ENCODE measurements at regions not wholly inside any gene's neighbourhood (a gene's known extent, or its start where the extent isn't known, plus 50 kb on each side); places are given as distances from the start of the nearest gene placed in this dataset.

DNA sequence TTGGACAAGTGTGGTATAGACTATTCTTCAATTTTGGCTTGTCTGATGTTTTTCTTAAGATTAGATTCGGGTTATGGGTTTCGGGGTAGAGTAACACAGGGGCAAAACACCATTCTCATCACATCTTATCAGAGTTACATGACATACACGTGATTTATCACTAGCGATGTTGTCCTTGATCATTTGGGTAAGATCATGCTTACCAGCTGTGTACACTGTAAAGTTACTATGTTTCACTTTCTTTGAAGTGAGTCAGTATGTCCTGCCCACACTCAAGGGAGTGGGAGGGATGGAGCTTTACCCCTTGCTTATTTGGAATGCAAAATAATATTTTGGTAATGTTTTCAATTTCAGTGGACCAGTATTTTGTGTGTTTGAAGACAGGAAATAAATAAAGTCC is 101.8 kb upstream of the TAF11L2 start:
- ATAC-seq (no peak), FAIRE-seq (no peak), DNase-seq (ENCODE audit: extremely low read depth in 1 of 4, low spot score in 3 of 4) (no peak)
- no peak overlapping the region for H3K27ac ChIP-seq (ENCODE audit: extremely low read depth, low read depth, low read length)
- H3K9me3 ChIP-seq (replicated peaks; ENCODE audit: control insufficient read depth, insufficient read depth, low read depth, low read length): no peaks in the 10 kb centered on the region
- ChIA-PET CTCF (ENCODE audit: low intra/inter-chr PET ratio) (no interaction called here), POLR2A (no interaction called here)
- in situ Hi-C loops (cut with MboI) (loop anchor here (25.0 kb wide), 1 partner anchor 1516 kb away; no protein-coding TSS in a partner anchor), intact Hi-C loops (cut with micrococcal nuclease) (no loop called here)
- 8% methylated on average over 4 of the region's 4 CpGs for WGBS (ENCODE audit: insufficient coverage, low coverage, missing lambda C conversion rate)
- H3K4me1 ChIP-seq (replicated peaks in 1 of 2; ENCODE audit: control insufficient read depth in 2 of 2, insufficient read depth in 2 of 2, low read length in 2 of 2): peaks cover 0 to 11% of the 10 kb centered on the region in 2 experiments; a peak in 2 of 5 replicates
- no peaks in the 10 kb centered on the region for H4K20me1 ChIP-seq (replicated peaks; ENCODE audit: control insufficient read depth, insufficient read depth, low read length)
- H2AFZ ChIP-seq (ENCODE audit: low read depth, low read length): no peak overlapping the region
- H3K9ac ChIP-seq (ENCODE audit: insufficient read depth in 1 of 2, low read depth in 2 of 2, low read length in 2 of 2): no peak overlapping the region
- H3K4me2 ChIP-seq (ENCODE audit: insufficient read depth, low read length): no peak overlapping the region
- no peaks in the 10 kb centered on the region for H3K9me1 ChIP-seq (ENCODE audit: control insufficient read depth, insufficient read depth, low read length)
- H3K27me3 ChIP-seq (ENCODE audit: control insufficient read depth in 2 of 2, insufficient read depth in 2 of 2, low read length in 2 of 2): no peaks in the 10 kb centered on the region; a peak in 1 of 5 replicates
- no TSS peak for BruUV-seq (replicated peaks)
- no peak overlapping the region for H3K4me3 ChIP-seq
- no peaks in the 10 kb centered on the region for H3K79me2 ChIP-seq (ENCODE audit: control insufficient read depth, insufficient read depth, low read length)
- H3K36me3 ChIP-seq (ENCODE audit: control insufficient read depth, insufficient read depth, low read length): no peaks in the 10 kb centered on the region
- no peak for TF ChIP-seq DACH1 (IDR thresholded peaks at IDR 0.05; ENCODE audit: partially characterized antibody)
- no peak for TF ChIP-seq ZNF589 (CRISPR knock-in tag; IDR thresholded peaks at IDR 0.05; ENCODE audit: low read depth)
- no peak for TF ChIP-seq FOXJ2 (tag; IDR thresholded peaks at IDR 0.05)
- no peak for TF ChIP-seq ZNF583 (CRISPR knock-in tag; IDR thresholded peaks at IDR 0.05)
- TF ChIP-seq, protein P1, sequence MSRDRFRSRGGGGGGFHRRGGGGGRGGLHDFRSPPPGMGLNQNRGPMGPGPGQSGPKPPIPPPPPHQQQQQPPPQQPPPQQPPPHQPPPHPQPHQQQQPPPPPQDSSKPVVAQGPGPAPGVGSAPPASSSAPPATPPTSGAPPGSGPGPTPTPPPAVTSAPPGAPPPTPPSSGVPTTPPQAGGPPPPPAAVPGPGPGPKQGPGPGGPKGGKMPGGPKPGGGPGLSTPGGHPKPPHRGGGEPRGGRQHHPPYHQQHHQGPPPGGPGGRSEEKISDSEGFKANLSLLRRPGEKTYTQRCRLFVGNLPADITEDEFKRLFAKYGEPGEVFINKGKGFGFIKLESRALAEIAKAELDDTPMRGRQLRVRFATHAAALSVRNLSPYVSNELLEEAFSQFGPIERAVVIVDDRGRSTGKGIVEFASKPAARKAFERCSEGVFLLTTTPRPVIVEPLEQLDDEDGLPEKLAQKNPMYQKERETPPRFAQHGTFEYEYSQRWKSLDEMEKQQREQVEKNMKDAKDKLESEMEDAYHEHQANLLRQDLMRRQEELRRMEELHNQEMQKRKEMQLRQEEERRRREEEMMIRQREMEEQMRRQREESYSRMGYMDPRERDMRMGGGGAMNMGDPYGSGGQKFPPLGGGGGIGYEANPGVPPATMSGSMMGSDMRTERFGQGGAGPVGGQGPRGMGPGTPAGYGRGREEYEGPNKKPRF (IDR thresholded peaks at IDR 0.05; ENCODE audit: low read depth, low read length): no peak
- TF ChIP-seq ELK1 (CRISPR knock-in tag; IDR thresholded peaks at IDR 0.05): no peak
- no peak for TF ChIP-seq TSC22D4 (tag; IDR thresholded peaks at IDR 0.05)
- no peak for TF ChIP-seq AFF1 (IDR thresholded peaks at IDR 0.05; ENCODE audit: low read depth in 1 of 2, partially characterized antibody in 2 of 2)
- TF ChIP-seq ZNF384 (IDR thresholded peaks at IDR 0.05; ENCODE audit: low read depth, low read length): no peak
- TF ChIP-seq, protein P2, sequence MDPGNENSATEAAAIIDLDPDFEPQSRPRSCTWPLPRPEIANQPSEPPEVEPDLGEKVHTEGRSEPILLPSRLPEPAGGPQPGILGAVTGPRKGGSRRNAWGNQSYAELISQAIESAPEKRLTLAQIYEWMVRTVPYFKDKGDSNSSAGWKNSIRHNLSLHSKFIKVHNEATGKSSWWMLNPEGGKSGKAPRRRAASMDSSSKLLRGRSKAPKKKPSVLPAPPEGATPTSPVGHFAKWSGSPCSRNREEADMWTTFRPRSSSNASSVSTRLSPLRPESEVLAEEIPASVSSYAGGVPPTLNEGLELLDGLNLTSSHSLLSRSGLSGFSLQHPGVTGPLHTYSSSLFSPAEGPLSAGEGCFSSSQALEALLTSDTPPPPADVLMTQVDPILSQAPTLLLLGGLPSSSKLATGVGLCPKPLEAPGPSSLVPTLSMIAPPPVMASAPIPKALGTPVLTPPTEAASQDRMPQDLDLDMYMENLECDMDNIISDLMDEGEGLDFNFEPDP (CRISPR knock-in tag; IDR thresholded peaks at IDR 0.05): no peak
- TF ChIP-seq HLTF (IDR thresholded peaks at IDR 0.05): no peak
- no peak for TF ChIP-seq LCOR (CRISPR knock-in tag; IDR thresholded peaks at IDR 0.05)
- TF ChIP-seq HDAC1 (IDR thresholded peaks at IDR 0.05): no peak
- no peak for TF ChIP-seq TAF1 (IDR thresholded peaks at IDR 0.05; ENCODE audit: control insufficient read depth, extremely low read depth, insufficient read depth, low read length, severe bottlenecking)
- TF ChIP-seq RBFOX2 (IDR thresholded peaks at IDR 0.05; ENCODE audit: low read depth, low read length): no peak

Data from K562 (cell line).